ENCODE measurements at regions not wholly inside any gene's neighbourhood (a gene's known extent, or its start where the extent isn't known, plus 50 kb on each side); places are given as distances from the start of the nearest gene placed in this dataset.

DNA sequence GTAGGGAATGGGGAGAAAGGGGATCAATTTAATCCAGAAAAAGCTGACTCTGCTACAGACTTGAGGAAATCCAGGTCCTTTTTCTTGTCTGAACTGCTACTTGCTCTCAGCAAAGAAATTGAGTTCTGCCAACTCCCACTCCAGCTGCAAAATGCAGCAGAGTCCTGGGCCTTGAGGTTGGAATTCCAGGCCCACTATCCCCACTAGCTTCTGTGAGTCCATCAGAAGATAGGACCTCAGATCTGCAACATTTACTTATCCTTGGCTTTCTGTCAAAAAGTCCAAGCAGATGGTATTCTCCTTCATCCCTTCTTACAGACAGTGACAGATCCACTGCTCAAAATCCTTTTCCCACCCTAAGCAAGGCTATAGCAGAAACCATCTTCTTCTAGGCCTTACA, 219.2 kb downstream of the ARHGAP12 start:
- DNase-seq (ENCODE audit: low read depth in 2 of 2): no peak

DNA sequence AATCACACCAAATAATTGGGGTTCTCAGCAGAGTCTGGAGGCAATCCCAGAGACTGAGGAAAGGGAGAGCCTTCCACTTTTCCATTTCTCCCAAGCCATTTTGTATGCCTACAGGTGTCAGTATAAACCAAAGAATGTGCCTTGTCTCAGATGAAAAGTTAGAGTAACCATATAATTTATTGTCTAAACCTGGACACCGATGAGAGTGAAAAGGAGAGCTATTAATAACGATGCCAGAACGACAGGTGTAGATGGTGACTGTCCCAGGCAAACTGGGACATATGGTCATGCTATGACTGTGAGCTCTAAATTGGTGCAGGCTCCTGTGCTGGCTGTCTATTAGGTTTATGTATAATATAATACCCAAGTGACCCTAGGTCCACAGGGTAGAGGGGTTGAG, 219.6 kb downstream of the ARHGAP12 start:
- DNase-seq (ENCODE audit: low read depth in 2 of 2): no peak

DNA sequence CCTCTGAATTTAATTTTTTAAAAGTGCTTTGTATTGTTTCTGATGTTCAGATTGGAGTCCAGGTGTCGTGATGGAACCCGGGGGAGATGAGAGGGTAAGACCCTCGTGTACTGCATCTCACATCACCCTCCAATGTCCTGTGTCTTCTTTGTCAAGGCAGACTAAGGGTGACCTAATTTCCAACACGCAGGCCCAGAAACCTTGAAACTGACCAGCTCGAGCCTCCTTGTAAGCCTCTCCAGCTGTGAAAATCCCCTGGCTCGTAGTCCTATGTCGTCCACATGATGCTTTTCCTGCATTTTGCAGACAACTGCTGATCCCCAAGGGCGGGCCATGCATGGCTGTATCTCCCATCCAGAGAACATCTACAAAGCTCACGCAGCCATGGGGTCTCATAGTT, 220.2 kb downstream of the ARHGAP12 start:
- DNase-seq (ENCODE audit: low read depth in 2 of 2): no peak

DNA sequence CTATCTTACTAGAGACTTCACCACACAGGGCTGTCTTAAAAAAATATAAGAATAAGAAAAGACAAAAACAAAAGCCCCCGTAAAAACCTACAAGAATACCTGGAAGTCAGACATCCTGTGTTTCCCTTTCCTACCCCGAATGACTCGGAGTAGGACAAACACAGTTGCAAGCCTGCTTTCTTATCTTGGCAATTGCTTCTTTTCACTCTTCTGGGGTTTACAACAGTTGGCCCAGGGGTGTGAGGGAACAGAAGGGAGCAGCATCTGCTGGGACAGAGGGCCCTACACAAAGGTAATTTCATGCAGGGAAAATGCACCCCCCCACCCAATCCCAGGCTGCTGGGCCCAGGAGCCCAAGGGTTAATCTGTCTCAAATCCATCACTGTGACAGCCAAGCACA, 220.6 kb downstream of the ARHGAP12 start:
- DNase-seq (ENCODE audit: low read depth in 2 of 2): no peak

DNA sequence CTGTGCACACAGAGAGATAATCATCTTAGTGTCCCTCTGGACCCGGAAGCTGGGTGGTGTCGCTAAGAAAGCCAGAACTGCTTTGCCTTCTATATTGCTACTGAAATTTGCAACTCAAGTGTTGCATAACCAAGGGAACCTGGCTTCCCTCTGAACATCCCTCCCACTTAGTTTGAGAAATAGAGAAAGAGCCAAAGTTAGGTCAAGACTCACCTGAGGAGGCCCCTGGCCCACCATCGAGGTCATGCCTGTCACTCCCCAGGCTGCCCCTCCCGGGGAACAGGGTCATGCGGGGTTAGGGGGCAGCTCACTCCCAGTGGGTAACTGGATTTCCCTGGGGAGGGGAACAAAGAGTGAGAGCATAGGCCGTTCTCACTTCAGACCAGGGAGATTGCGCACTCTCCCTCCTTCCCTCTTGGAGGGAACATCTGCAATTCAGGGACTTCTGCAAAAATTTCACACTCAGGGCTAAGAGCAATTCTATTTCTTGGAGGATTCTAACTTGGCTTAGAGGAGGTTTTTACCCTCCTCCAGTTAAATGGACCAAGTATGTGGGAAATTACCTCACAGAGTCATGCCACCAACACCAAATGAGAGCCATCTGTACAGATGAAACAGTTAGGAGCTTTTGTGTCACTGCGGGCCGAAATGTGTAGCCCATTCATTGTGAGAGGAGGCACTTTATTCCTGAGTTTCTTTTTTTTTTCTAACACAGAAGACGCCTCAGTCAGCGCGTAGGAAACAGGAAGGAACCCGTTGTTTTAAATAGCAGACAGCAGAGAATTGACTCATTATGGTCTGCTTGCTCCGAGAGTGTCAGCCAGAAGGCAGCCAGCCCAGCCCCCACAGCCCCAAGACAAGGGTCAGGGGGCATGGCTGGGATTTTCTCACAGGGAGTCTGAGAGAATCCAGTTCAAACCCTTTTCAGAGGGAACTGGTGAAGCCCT, 221.3 kb downstream of the ARHGAP12 start:
- DNase-seq (ENCODE audit: low read depth in 2 of 2): peak in 1 of 2 donors; percentile 3

DNA sequence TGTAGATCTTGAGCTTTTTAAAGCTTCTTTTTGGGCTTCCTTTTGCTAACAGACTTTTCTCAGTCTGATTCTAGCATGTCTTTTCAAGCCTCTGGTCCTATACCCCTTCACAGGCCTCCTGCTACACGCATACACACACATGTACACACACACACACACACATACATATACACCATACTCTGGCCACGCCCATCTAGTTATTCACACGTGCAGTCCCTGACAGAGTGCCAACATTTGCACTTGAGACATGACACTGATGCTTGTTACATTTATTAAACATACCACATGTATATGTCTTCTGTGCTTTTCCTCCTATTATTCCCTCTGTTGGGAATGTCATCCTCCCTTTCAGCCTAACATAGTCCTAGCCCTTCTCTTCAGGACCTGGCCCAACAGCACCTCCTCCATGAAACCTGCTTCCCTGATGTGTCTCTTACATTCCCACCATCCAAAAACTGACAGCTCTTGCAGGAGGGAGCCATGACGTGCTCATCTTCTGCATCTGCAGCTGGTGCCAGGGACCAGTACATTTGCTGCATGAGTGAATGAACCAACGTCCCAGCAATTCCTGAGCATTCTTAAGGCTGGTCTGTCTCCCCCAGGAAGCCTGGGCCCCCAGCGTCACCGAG, 222.1 kb downstream of the ARHGAP12 start:
- no peak for DNase-seq (ENCODE audit: low read depth in 2 of 2)

DNA sequence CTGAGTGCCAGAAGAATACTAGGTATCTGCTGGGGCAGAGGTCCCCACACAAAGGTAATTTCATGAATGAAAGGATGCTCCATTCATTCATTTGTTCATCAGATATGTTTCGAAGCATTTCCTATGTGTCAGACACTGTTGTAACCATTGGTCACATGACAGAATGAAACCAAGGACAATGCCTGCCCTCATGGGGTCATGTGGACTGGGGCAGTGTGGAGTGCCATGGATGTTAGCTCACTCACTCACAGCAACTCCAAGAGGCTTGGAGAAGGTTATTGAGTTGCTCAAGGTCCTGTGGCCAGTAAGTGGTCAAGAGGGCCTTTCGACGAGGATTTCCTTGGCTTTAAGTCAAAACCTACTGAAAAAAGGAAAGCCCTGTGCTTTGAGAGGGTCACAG, 223.5 kb downstream of the ARHGAP12 start:
- DNase-seq (ENCODE audit: low read depth in 2 of 2): no peak

DNA sequence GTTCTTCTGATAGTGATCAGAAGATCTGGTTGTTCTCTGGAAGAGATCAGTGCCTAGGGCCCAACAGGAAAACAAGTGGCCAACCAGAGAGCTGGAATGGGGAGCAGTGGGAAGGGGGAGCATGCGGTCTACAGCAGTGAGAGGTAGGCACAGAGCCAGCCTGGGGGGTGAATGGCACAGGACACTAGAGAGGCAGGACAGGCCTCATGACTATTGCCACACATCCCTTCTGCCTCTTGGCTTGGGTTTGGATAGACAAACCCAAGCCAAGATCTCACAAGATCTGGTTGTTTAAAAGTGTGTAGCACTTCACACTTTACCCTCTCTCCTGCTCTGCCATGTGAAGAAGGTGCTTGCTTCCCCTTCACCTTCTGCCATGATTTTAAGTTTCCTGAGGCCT, 224.4 kb downstream of the ARHGAP12 start:
- DNase-seq (ENCODE audit: low read depth in 2 of 2): no peak

DNA sequence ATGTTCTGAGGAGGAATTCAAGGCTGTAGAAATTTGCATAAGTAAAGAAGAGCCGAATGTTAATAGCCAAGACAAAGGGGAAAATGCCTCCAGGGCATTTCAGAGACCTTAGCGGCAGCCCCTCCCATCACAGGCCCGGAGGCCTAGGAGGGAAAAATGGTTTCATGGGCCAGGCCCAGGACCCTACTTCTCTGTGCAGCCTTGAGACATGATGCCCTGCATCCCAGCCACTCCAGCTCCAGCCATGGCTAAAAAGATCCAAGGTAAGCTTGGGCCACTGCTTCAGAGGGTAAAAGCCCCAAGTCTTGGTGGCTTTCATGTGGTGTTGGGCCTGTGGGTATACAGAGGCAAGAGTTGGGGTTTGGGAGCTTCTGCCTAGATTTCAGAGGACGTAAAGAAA, 225.7 kb downstream of the ARHGAP12 start:
- DNase-seq (ENCODE audit: low read depth in 2 of 2): no peak

DNA sequence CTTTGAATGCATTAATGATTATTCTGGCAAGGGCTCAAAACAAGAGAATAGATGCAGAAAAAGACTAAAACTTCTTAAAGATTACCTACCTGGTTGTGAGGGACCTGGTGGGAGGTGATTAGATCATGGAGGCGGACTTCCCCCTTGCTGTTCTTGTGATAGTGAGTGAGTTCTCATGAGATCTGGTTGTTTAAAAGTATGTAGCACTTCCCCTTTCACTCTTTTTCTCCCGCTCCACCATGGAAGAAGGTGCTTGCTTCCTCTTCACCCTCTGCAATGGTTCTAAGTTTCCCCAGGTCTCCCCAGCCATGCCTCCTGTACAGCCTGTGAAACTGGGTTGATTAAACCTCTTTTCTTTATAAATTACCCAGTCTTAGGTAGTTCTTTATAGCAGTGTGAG, 226.6 kb downstream of the ARHGAP12 start:
- DNase-seq (ENCODE audit: low read depth in 2 of 2): no peak

DNA sequence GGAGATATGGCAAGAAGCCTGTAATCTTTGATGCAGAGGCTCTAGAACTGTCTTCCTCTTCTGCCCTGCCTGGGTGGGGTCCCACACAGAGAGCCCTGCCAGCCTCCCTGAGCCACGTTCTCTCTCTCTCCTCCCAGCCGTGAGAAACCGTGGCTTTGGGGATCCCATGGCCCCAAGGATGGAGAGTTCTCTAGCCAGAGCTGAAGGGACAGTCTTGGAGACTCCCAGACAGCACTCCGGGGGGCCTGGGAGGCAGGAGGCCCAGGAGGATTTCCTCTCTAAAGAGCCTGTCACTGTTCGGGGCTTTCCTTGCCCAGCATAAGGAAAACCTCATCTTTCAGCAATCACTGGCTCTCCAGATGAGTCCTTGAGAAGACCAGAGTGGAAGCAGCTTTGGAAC, 227.1 kb downstream of the ARHGAP12 start:
- no peak for DNase-seq (ENCODE audit: low read depth in 2 of 2)

DNA sequence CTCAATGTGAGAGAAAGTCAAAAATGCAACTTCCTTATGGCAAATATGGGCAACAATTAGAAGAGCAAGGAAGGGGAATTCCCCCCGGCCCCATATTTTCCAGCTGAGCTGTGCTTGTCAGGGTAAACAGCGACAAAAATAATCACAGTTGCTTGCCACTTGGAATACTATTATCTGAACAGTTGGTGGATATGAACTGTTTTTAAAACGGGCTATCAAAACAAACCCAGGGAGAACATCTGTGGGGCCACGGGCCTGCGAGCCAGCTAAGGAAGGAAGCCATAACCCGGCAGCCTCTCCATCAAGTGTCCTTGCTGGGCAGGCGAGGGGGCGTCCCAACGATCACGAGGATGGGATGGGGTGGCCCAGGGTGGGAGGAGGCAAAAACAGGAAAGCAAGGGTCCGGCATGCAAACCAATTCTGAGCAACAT, 228.4 kb downstream of the ARHGAP12 start:
- no peak for DNase-seq (ENCODE audit: low read depth in 2 of 2)

DNA sequence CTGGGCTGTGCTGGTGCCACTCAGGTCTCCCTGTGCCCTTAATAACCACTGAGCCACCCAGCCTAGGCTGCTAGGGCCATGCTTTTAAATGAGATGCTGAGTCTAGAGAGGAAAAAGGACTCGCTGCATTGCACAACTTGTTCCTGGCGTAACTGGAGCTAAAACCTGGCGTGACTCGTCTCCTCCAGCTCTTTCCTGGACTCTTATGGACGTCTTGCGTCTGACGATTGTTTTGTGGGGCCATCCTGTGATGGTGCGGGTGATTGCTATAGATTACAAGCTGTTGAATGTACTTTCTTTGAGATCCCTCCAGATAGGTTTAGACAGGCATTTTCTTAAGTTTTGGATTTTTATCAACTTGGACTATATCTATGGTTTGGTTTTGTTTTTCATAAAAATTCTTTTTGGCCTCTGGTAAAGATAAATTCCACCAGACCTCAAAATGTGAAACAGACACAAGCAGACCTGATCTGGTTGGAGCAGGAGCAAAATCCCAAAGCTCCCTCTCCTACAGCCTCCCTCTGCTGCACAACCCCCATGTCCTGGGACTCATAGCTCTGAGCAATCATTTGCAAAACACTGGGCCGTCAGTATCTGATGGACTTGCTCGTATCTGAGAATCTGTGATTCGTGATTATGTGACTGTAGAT, 230.3 kb downstream of the ARHGAP12 start:
- DNase-seq (ENCODE audit: low read depth in 2 of 2): no peak

DNA sequence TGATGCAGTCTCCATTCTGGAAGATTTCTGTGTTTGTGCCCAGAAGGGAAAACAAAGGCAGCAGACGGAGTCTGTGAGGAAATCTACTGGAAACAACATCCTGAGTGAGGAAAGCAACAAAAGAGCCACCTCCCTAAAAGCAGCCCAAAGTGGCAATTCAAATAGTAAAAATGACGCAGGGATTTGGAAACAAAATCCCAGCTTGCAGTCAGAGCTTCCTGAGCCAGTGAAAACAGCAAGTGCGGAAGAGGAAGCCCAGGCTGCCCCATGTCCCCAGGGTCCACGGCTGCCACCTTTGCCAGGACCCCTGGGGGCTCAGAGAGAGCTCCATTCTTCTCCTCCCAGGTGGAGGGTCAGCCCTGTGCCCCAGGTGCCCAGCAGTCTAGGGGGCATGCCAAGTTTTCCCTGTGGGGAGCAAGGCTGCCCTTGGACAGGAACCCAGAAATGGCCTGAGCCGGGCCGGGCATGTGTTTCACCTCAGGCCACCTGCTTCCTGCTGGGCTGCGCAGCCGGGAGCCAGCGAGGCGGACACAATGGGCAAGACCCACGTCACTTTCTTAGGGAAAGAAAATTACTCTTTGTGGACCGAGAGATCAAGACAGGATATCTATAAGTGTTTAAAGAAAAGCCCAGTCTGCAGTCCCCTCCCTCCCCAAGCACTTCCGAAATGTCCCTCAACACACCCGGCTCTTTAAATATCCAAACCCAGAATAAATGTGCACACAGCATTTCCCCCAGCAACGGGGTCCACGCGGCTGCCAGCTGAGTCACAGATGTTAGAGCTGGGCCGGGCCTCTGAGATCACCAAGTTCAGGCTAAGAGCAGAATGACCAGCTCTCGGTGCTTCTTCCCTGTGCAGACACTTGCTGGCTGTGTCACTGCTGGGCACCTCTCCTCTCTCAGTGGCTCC, 231.1 kb downstream of the ARHGAP12 start:
- DNase-seq (ENCODE audit: low read depth in 2 of 2): no peak

DNA sequence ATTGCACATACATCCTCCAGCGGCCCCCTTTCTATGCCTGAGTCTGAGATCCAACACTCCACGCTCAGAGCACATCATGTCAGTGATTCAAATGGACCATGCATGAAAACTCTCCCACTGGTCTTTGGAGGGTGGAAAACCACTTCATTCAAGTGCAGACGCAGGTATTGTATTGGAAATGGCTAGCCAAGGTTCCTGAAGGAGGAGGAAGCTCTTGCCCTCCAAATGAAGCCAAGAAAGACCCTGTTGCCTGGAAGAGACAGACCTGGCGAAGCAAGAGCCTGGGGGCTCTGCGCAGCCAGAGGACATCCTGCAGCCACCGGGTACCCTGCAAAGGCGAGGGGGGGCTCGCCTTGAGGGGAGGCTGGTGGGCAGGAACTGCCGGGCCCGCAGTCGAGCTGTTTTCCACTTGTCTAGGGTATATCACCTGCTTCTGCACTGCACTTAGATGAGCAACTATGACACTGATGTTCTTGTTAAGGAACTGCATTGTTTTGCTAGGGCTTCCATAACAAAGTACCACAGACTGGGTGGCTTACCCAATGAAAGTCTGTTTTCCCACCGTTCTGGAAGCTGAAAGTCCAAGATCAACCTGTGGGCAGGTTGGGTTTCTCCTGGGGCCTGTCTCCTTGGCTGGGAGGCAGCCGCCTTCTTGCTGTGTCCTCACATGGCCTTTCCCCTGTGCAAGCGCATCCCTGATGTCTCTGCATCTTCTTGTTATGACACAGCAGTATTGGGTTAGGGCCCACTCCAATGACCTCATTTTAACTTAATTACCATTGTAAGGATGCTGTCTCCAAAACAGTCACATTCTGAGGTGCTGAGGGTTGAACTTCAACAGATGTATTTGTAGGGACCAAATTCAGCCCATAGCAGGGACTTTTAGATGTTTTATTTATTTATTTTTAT, 233.4 kb downstream of the ARHGAP12 start:
- no peak for DNase-seq (ENCODE audit: low read depth in 2 of 2)

DNA sequence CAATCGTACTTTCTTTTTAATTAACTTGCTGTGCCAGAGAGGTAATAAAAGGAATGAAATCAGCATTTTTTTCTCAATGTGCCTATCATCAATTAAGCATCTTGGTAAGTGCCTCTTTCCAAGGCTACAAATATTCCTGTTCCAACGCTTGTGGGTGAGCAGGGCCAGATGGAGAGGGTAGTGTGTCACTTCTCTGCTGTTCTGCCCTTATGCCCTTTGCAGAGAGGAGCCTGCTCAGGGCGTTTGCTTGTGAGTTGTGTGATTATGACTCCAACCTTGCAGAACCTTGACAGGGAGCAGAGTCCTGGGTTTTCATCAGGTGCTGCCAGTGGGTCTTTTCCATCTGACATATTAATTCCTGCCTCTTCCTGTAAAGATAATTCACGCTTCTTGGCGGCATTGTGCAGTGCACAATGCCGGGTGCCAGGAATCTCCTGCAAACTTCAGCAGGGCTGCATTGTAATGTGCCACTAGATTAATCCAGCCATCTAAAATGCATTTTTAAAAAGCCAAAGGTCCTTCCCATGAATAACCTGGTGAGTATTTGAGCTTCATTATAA, 234.4 kb downstream of the ARHGAP12 start:
- DNase-seq (ENCODE audit: low read depth in 2 of 2): no peak

DNA sequence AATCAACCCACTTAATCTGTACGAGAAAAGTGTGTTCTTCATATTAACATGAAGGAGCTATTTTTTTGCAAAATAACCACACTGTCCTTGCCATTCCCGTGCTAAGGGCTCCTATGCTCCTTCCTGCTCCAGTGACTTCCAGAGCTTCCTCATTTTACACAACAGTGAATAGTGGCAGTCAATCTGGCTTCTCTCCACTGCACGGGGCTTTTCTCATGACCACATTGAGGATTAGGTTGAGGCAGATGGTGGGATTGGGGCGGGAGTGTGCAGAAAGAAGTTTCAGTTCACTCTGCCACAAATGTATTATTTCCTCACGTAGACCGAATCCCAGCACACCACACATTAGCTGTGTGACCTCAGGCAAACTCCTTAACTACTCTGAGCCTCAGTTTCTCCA, 235.1 kb downstream of the ARHGAP12 start:
- DNase-seq (ENCODE audit: low read depth in 2 of 2): no peak

DNA sequence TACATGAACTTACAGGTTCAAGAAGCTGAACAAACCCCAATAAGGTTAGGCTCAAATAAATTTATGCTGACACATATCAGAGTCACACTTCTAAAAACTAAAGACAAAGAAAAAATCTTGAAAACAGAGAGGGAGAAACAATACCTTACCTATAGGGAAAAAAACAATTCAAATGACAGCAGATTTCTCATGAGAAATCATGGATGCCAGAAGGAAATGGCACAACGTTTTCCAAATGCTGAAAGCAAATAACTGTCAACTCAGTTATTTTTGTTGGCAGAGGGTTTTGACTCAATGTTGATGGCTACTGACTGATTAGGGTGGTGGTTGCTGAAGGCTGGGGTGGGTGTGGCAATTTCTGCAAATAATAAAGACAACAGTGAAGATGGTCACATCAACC, 239.4 kb downstream of the ARHGAP12 start:
- no peak for DNase-seq (ENCODE audit: low read depth in 2 of 2)

DNA sequence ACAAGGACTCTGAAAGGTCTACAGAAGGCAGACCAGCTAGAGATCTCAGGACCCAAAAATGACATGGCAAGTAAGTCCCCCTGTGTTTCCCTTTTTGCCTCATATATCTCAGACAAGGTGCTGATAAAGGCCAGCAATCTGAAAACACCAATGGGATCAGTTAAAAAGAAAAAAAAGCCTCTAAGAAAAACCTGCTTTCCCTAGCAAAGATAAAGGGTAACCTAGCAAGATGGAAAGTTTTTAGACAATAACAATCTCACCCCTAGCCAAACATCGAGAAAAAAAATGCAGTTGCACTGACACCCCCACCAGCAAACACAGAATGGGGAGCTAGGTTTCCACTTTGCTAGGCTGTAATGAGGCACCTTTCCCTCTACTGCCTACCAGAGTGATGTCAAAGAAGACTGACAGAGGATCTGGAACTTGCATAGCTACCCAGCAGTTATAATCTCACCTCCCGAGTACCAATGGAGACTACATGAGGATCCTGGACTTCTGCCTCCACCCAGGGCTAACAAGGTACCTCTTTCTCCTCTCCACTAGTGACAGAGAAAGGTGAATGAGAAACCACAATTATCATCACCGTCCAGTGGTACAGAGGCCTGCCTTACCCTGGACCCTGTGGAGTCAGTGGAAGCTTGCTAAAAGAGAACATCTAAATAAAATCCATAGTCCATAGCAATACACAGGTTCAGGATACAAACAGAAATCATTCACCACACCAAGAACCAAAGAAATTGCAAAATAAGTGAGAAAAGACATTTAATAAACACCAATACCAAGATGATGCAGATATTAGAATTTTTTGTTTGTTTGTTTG, 240.8 kb downstream of the ARHGAP12 start:
- no peak for DNase-seq (ENCODE audit: low read depth in 2 of 2)

Data from stimulated activated CD4-positive, alpha-beta T cell treated with anti-CD3 and anti-CD28 coated beads, Interleukin-1b, Interleukin-23, amount 100 ng/mL, for 1 hour (primary cell).